NCI-H226 (cell line): ENCODE measurements at regions not wholly inside any gene's neighbourhood (a gene's known extent, or its start where the extent isn't known, plus 50 kb on each side); places are given as distances from the start of the nearest gene placed in this dataset.
"Not testable (repeated sequence)": the region's sequence is repeated elsewhere in the genome, so short reads cannot be mapped to it uniquely, and the experiment has no call there.

Experiments used
- DNase-seq: peaks from one replicate; pipeline ENCODE4 v3.0.0-alpha.2; 2015

DNA sequence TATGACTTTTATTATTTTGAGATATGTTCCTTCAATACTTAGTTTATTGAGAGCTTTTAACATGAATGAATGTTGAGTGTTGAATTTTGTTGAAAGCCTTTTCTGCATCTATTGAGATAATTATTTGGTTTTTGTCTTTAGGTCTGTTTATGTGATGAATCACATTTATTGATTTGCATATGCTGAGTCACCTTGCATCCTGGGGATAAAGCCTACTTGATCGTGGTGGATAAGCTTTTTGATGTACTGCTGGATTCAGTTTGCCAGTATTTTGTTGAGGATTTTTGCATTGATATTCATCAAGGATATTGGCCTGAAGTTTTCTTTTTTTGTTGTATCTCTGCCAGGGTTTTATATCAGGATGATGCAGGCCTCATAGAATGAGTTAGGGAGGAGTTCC, 106.5 kb upstream of the DAZL start:
- DNase-seq = not testable (repeated sequence)

DNA sequence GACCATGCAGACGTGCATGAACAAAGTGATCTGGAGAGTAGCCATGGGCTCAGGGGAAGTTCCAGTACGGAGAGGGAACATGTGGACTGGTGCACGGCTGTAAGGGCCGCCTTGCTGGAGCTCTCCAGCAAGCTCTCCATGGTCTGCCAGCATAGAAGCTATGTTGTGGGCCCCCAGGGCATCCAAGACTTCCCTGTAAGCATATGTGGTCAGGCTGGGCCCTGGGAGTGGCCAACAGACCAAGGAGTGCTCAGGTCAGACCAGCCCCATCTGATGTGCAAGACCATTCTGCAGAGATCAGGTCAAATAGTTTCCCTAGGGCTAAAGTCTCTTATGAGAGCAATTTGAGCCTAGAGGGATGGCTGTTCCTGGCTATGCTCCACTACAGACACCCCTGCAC, 110.1 kb upstream of the DAZL start:
- no peak for DNase-seq

DNA sequence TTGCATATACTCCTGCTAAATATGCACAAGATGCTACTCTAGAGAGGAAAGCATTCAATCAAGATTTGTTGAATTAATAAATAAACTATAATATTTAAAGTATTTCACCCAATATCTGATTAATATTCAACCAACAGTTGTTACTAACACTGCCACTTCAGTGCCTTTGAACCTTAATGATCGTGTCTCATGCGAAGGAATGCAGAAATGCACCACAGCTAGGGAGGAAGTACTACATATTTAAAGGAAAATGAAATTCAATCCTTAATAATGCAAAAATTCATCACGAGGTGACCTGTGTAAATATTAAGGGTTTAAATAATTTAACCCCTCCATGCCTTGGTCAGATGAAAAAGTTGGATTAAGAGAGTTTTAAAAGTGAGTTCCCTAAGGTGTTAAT, 114.2 kb upstream of the DAZL start:
- no peak for DNase-seq

DNA sequence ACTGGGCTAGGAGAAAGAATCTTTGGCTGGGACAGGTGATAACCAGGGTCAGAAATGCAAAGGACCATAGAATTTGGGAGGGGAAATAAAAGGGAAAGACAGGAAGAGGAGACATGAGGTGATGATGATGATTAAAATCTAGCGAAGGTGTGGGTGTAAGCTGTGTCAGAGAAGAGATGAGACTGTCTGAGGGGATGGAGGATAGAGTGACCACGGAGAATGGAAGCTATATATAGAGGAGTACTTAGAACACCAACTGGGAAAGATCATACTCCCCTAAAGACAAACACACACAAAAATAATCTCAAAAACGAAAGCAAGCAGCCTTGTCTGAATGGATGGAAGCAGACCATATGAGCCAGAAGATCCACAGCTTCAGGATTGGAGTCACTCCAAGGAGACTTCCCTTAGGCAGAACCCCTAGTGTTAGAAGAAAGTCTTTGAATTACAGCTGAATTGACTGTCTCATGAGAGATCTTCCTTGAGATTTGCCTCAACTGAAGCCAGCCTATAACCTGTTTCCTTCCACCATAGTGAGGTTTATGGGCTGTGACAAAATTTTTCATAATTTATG, 115.2 kb upstream of the DAZL start:
- DNase-seq = no peak

DNA sequence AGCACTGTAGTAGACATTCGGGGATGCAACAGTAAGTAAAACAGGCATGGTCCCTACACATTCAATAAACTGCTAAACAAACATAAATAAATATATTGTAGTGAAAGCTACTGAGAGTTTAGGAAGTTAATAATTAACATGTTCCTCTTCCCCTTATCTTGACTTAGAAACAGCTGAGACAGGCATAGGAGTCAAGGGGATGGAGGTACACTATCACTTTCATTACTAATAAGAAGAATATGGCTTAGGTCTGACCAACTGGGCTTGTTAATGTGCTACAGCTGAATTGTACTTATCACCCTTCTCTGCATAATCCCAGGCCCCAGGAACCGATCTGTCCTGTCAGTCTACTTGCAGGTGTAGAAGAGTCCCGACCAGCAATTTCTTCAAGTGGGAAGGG, 116.3 kb upstream of the DAZL start:
- no peak for DNase-seq

DNA sequence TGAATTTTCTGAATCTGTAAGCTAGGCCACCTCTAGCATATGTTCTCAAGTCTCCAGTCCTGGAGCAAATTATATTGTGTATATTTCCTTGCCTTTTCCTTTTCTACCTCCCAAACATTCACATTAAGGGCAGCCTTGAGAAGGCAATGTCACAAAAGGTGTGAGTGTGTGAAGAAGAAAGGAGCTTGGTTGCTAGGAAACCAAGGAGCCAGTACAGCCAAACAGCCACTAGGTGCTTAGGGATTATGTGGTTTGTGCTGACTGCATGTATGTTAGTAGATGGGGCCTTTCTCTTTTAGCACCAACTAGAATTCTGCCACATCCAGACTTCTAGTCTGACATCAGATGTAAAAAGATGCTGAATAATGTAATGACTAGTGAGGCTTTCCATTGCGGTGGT, 118.8 kb upstream of the DAZL start:
- peak; percentile 43 for DNase-seq

DNA sequence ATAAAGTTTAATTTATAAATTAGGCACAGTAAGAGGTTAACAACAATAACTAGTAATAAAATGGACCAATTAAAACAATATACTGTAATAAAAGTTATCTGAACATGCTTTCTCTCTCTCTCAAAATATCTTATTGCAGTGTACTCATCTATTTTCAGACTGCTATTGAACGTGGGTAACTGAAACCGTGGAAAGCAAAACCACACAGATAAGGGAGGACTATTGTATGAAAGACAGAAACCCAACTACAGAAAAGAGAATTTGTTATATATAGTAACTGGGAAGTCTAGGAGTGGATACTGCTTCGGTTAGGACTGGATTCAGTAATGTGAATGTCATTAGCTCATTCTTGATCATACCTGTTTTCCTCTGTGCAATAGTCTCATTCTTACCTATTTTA, 119.3 kb upstream of the DAZL start:
- no peak for DNase-seq

DNA sequence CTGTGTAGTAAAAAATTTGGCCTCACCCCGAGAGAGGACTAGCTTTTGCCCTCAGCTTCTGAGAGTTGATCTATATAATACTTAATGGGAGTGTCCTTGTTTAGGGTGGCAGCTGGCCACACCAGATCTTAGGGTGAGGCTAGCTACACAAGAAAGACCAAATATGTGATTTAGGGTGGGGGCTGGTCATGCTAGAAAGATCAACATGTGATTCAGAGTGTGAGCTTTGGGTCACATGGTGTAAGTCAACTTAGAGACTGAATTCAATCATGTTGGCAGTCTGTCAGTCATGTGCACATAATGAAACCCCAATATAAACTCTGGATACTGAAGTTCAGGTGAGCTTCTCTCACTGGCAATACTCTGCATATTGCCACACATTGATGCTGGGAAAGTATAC, 120.7 kb upstream of the DAZL start:
- no peak for DNase-seq

DNA sequence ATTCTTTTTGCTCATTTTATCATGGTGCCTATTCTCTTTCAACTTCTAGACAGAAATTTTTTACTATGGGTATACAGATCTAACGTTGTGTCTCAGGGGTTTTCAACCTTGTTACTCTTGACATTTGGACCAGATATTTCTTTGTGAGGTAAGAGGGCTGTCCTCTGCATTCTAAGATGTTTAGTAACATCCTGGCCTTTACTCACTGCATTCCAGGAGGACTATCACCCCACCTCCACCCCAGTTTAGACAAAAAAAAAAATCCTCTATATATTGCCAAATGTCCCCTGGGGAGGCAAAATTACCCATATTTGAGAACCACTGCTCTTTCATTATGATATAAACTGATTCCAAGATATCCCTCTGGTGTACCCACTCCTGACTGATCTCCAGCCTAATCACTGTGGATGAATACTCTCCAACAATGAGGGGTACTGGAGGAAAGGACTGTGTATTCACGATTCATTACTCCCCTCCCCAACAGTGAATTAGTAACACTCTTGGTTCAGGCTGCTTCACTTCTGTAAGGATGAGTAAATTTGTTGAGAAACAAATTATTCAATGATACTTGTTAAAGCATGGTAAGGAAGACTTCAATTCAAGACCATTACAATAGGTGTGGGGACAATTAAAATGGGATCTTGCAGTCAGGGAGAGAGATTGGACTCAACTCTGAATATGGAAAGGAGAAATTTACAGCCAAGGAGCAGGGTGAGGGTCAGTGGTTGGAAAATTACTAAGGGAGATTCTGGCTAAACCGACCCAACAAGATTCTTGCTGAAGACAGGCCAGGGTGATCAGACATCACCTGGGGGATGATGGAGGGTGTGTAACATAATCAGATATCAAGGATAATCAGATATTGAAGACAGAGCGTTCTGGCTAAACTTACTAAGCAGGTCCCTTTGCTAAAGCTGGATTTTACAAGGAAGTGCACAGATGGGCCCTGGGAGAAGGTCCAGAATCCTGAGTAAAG, 123.8 kb upstream of the DAZL start:
- DNase-seq = peak; percentile 75

DNA sequence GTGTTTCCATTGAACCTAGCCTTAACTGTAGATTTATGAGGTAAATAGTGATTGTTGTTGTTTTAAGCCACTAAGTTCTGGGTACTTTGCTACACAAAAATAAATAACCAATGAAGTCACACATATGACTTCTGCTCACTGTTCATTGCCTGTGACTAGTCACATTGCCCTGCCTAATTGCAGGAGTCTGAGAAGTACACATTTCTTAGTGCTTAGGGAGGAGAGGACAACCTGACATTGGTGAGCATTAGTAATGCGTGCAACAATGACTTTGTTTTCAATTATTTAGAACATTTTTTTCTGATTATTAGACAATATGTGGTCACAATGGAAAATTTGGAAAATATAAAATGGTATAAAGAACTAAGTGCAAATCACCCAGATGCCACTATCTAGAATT, 133.2 kb upstream of the DAZL start:
- no peak for DNase-seq

DNA sequence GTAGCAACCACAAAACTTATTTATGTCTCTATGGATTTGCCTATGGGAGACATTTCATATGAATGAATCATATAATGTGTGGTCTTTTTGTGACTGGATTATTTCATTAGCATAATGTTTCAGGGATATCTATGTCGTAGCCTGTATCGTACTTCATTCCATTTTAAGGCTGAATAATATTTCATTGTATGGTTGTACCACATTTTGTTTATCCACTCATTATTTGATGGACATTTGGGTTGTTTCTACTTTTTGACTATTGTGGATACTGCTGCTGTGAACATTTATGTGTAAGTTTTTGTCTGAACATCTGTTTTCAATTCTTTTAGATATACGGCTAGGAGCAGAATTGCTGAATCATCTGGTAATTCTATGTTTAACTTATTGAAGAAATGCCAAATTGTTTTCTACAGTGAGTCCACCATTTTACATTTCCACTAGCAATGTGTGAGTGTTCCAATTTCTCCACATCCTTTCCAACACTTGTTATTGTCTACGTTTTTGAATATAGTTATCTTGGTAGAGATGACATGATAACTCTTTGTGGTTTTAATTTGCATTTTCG, 134.4 kb upstream of the DAZL start:
- no peak for DNase-seq

DNA sequence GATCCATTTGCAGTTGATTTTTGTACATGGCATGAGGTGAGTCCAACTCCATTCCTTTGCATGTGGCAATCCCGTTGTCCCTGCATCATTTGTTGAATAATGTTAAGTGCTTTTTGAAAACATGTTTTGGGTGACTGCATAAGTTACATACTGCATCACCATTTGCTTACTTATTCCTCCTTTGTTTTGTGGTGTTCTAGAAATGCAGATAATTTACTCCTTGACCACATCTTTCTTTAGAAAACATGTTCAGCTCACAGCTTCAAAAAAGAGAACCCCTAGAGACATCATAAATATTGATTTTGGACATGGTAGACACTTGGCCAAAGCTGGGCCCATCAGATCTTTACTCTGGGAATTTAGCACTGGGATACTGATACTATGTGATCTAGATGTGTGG, 135.3 kb upstream of the DAZL start:
- DNase-seq = no peak

DNA sequence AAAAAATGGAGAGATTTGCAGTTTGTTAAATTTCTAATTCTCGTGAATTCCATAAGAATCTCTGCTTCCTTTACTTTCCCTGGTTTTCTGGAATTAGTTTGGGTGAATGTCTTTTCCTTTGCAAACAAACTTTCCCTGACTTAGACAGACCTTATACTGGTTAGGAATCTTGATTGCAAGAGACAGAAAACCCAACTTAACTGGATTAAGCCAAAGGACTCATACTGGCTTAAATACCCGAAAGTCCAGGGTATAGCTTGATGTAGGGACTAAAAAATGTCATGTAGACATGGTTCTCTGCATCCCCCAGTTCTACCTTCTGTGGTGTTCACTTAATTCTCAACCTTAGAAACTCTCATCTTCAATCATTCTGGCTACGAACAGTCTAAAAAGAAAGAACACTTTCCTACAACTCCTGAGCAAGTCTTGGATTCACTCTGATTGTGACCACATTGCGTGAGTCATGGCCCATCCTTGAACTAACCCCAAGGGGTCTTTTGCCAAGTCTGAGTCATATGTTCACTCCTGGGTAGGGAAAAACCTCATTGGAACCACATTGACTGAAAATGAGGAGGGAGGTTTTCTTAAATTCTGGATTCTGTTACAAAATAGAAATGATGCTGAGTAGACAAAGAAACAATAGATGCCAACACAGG, 136.0 kb upstream of the DAZL start:
- peak; percentile 43 for DNase-seq

DNA sequence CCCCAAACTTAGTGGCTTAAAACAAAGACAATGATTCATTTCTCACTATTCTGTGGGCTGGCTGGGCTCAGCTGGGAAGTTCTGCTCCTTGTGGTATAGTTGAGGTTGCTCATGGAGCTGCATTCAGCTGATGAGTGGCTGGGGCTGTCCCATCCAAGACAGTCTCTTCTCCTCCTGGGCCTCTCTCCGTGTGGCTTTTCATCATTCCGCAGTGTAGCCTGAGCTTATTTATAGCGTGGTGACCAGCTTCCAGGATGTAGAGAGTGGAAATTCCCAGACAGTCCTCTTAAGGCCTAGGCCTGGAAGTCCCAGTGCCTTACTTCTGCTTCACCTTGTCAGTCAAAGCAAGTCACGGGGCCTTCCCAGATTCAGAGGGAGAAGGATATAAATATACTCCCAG, 136.7 kb upstream of the DAZL start:
- no peak for DNase-seq

DNA sequence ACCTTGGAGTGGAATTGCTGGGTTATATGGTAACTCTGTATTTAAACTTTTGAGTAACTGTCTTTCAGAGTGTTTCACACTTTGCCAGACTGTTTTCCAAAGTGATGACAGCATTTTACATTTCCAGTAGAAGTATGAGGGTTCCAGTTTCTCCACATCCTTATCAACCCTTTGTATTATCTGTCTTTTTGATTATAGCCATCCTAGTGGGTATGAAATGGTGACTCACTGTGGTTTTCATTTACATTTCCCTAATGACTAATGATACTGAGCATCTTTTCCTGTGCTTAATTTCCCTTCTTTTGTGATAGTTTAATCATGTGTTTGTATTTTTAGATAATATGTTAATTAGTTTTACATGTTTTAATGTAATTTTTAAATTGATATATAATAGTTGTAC, 138.1 kb upstream of the DAZL start:
- peak; percentile 56 for DNase-seq

DNA sequence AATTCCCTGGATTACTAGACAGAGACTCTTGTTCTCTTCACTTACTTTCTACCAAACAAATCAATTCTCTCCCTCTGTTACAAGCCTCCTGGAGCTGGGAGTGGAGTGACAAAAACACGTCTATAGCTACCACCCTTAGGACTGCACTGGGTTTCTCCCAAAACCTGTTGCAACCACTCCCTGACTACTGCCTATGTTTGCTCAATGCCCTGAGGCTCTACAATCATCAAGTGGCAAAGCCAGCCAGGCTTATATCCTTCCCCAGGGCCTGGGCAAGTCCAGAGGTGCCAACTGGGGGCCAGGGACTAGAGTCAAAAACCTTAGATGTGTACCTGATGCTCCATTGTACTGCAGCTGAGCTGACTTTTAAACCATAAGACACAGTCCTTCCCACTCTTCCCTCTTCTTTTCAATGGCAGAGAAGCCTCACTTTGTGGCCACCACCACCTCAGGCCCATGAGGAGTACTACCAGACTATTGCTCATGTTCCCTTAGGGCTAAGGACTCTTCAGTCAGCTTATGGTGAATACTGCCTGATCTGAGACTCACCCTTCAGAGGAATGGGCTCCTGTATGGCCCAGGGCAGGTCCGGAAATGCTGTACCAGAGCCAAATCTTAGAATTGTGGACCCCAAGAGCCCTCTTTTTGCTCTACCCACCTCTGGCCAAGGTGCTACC, 125.4 kb upstream of the PLCL2 start:
- DNase-seq = no peak

DNA sequence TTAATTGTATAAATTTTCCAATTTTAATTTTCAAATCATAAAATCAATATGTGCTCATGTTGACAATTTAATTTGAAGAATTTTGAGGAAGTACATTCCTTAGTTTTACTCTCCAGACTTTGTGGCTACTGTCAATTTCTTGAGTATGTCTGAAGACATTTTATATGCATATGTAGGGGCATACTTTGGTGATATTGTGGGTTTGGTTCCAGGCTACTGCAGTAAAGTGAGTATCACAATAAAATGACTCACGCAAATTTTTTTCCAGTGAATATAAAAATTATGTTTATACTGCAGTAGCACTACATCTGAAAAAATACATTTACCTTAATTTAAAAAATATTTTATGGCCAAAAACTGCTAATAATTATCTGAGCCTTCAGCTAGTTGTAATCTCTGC, 123.2 kb upstream of the PLCL2 start:
- DNase-seq = no peak

DNA sequence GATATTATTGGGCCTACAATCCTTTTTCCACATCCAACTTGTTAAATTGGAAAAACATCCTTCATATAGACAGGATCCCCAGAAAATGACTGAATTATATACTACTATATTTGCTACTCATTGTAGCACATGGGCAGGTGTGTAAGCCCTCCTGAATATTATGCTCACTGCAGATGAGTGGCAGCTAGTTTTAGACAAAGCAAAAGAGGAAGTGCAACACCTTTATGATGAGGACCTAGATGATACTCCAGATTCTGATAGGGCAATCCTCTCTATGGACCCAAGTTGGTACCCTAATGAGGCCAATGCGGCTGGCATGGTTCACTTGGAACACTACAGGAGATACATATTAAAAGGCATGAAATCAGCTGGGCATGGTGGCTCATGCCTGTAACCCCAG, 119.1 kb upstream of the PLCL2 start:
- no peak for DNase-seq

DNA sequence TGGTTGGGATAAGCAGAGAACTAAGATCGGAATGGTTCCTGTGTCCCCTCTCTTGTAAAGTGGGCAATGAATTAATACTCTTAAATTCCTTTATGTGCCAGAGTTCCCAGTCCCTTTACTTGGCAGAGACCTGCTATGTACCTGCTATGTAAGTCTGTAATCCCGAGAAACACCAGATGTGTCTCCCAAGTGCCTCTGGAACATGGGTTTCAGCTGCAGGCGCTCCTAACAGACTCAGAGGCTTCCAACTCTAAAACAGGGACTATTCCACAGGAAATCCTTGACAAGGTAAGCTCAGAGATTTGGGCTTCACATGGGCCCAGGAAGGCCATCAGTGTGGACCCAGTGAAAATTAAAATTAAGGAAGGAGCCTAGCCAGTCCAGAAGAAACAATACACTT, 117.7 kb upstream of the PLCL2 start:
- no peak for DNase-seq

DNA sequence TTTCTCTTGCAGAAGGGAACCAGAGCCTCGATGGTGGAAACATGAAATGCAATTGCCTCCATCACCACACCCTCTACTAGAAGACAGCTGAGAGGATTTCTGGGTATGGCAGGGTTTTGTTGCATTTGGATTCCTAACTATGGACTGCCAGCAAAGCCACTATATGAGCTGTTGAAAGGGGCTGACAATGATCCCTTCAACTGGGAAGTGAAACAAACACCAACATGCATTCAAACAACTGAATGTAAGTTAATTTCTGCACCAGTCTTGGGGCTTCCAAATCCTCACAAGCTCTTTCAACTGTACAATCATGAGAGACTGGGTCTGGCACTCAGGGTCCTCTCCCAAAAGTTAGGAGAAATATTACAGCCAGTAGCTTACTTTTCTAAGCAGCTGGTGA, 116.7 kb upstream of the PLCL2 start:
- no peak for DNase-seq

DNA sequence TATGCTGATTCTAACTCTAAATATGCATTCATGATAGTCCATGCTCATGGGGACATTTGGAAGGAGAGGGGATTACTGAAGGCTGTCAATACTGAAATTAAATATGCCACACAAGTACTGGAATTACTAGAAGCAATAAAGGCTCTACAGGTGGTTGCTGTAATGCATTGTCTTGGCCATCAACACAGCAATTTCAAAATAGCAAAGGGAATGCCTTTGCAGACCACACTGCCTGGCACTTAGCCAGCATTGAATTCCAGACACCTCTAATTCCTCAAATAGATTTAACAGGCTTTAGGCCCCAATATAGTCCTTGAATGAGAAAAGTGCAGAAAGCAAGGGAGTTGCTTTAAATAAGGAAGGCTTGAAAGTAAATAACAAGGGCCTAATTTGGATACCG, 115.8 kb upstream of the PLCL2 start:
- DNase-seq = peak; percentile 42

DNA sequence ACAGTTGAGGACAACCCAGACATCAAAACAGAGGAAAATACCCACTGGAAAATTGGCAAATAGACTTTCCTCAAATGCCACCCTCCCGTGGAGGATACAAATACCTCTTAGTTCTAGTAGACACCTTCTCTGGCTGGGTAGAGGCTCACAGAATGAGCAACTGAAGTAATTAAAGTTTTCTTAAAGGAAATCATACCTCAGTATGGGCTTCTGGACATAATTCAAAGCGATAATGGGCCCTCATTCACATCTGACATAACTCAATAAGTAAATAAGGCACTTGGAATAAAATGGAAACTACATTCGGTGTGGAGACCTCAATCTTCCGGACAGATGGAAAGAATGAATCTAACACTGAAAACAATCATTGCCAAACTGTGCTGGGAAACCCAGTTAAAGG, 115.2 kb upstream of the PLCL2 start:
- DNase-seq = no peak

DNA sequence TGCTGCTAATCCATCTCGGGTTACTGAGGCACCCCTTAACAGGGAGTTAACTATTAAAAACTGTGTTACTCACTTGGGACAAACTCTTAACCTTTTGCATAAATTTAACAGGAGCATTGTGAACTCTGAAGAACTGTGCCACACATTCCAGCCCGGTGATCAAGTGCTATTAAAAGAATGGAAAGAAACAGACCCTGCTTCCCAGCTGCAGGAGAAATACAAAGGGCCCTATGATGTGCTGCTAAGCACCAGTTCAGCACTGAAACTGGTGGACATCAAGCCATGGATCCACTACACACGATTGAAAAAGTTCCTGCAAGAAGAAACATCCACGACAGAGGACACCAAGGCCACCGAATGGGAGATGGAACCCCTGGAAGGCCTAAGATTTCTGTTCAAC, 114.7 kb upstream of the PLCL2 start:
- no peak for DNase-seq
